Fibroblast of lung (primary cell): ENCODE measurements at regions not wholly inside any gene's neighbourhood (a gene's known extent, or its start where the extent isn't known, plus 50 kb on each side); places are given as distances from the start of the nearest gene placed in this dataset.

Experiments used
- DNase-seq, 2 donors: peaks; one replicate each; pipeline versions ENCODE4 v3.0.0 to v3.0.0-alpha.2; 2010; ENCODE audit warnings: low read depth in 2 of 2
- H2AFZ ChIP-seq: 2 replicates; pipeline ENCODE4 v1.5.1; 2012; ENCODE audit warnings: low read length, control low read depth, inconsistent platforms
- H3K27ac ChIP-seq: 2 replicates; pipeline ENCODE4 v1.5.1; 2011; ENCODE audit warnings: low read length, control low read depth; ENCODE audit not compliant: insufficient read depth
- H3K27me3 ChIP-seq: 2 replicates; pipeline ENCODE4 v1.5.1; 2011; ENCODE audit warnings: mild to moderate bottlenecking, low read length; ENCODE audit not compliant: control insufficient read depth, insufficient read depth
- H3K36me3 ChIP-seq: 2 replicates; pipeline ENCODE4 v1.5.1; 2011; ENCODE audit warnings: low read length; ENCODE audit not compliant: control insufficient read depth, insufficient read depth
- H3K4me1 ChIP-seq: 2 replicates; pipeline ENCODE4 v1.5.1; 2011; ENCODE audit warnings: low read length; ENCODE audit not compliant: control insufficient read depth, insufficient read depth; ENCODE audit errors: extremely low read depth
- H3K4me2 ChIP-seq: 2 replicates; pipeline ENCODE4 v1.5.1; 2011; ENCODE audit warnings: low read length, control low read depth; ENCODE audit not compliant: insufficient read depth; ENCODE audit errors: extremely low read depth
- H3K4me3 ChIP-seq, 4 experiments: fragments of 200-600 bp in 1 of 4; sonication (generic) in 1 of 4; replicated peaks in 1 of 4; 2 replicates each; pipeline ENCODE4 v1.5.1; 2011 to 2016; ENCODE audit warnings: low read length in 4 of 4, low read depth in 3 of 4, mild to moderate bottlenecking in 3 of 4, control low read depth in 2 of 4, inconsistent platforms in 1 of 4, mixed read lengths in 1 of 4; ENCODE audit not compliant: insufficient read depth in 1 of 4; ENCODE audit errors: control extremely low read depth in 1 of 4
- H3K79me2 ChIP-seq: 2 replicates; pipeline ENCODE4 v1.5.1; 2012; ENCODE audit warnings: mild to moderate bottlenecking, low read length, inconsistent platforms; ENCODE audit not compliant: control insufficient read depth, insufficient read depth
- H3K9ac ChIP-seq: 2 replicates; pipeline ENCODE4 v1.5.1; 2011; ENCODE audit warnings: mild to moderate bottlenecking, low read length, control low read depth; ENCODE audit not compliant: insufficient read depth
- H3K9me3 ChIP-seq: 2 replicates; pipeline ENCODE4 v1.5.1; 2012; ENCODE audit warnings: low read depth, low read length; ENCODE audit not compliant: control insufficient read depth, insufficient read depth
- H4K20me1 ChIP-seq: 2 replicates; pipeline ENCODE4 v1.5.1; 2011; ENCODE audit warnings: low read length; ENCODE audit not compliant: control insufficient read depth, insufficient read depth; ENCODE audit errors: extremely low read depth
- EZH2 ChIP-seq: IDR thresholded peaks from 2 replicates; pipeline ENCODE4 v1.5.1; 2012; ENCODE audit warnings: low read length, control low read depth, mild to moderate bottlenecking; ENCODE audit errors: missing control alignments
- TF ChIP-seq, protein P1 (sequence below), 2 donors: IDR thresholded peaks in 1 of 2; conservative IDR thresholded peaks in 1 of 2; 1 replicate in 1 of 2; 2 replicates in 1 of 2; pipeline ENCODE4 v1.5.1; 2011 to 2012; ENCODE audit warnings: low read length in 2 of 2, control low read depth in 1 of 2, inconsistent platforms in 1 of 2, low read depth in 1 of 2, mild to moderate bottlenecking in 1 of 2

GRCh38 chr4:166600264-166600663 is 634.0 kb downstream of the SPOCK3 start:
- Histone ChIP-seq H3K4me3 (no peak overlapping the region), H3K36me3 (no peaks in the 10 kb centered on the region), H3K27ac (no peak overlapping the region), H3K79me2 (no peaks in the 10 kb centered on the region), H3K4me2 (no peak overlapping the region), H2AFZ (no peak overlapping the region), H3K27me3 (no peaks in the 10 kb centered on the region), H4K20me1 (no peaks in the 10 kb centered on the region), H3K9ac (no peak overlapping the region), H3K9me3 (no peaks in the 10 kb centered on the region), H3K4me1 (no peaks in the 10 kb centered on the region)
- DNase-seq: no peak
- no peak for TF ChIP-seq EZH2
- TF ChIP-seq, protein P1, sequence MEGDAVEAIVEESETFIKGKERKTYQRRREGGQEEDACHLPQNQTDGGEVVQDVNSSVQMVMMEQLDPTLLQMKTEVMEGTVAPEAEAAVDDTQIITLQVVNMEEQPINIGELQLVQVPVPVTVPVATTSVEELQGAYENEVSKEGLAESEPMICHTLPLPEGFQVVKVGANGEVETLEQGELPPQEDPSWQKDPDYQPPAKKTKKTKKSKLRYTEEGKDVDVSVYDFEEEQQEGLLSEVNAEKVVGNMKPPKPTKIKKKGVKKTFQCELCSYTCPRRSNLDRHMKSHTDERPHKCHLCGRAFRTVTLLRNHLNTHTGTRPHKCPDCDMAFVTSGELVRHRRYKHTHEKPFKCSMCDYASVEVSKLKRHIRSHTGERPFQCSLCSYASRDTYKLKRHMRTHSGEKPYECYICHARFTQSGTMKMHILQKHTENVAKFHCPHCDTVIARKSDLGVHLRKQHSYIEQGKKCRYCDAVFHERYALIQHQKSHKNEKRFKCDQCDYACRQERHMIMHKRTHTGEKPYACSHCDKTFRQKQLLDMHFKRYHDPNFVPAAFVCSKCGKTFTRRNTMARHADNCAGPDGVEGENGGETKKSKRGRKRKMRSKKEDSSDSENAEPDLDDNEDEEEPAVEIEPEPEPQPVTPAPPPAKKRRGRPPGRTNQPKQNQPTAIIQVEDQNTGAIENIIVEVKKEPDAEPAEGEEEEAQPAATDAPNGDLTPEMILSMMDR (conservative IDR thresholded peaks at IDR 0.05 in 1 of 2, IDR thresholded peaks at IDR 0.05 in 1 of 2; ENCODE audit: low read depth in 1 of 2, low read length in 2 of 2): no peak

- Histone ChIP-seq H3K4me1 (no peaks in the 10 kb centered on the region), H3K9me3 (no peaks in the 10 kb centered on the region), H3K27me3 (no peaks in the 10 kb centered on the region), H3K9ac (no peak overlapping the region), H3K79me2 (no peaks in the 10 kb centered on the region), H4K20me1 (no peaks in the 10 kb centered on the region), H2AFZ (no peak overlapping the region), H3K4me2 (no peak overlapping the region), H3K27ac (no peak overlapping the region), H3K4me3 (no peak overlapping the region), H3K36me3 (no peaks in the 10 kb centered on the region)
- TF ChIP-seq EZH2: no peak
- TF ChIP-seq, protein P1 (conservative IDR thresholded peaks at IDR 0.05 in 1 of 2, IDR thresholded peaks at IDR 0.05 in 1 of 2; ENCODE audit: low read depth in 1 of 2, low read length in 2 of 2): no peak
- DNase-seq: no peak
Observed at GRCh38 chr4:166602068-166602467, 632.2 kb downstream of the SPOCK3 start.

GRCh38 chr4:166622425-166622977 is 611.8 kb downstream of the SPOCK3 start:
- no peak for DNase-seq
- no peak overlapping the region for H2AFZ ChIP-seq
- no peak for TF ChIP-seq EZH2
- TF ChIP-seq, protein P1 (conservative IDR thresholded peaks at IDR 0.05 in 1 of 2, IDR thresholded peaks at IDR 0.05 in 1 of 2; ENCODE audit: low read depth in 1 of 2, low read length in 2 of 2): no peak
- no peak overlapping the region for H3K27ac ChIP-seq
- no peak overlapping the region for H3K4me3 ChIP-seq
- no peaks in the 10 kb centered on the region for H3K79me2 ChIP-seq
- no peaks in the 10 kb centered on the region for H4K20me1 ChIP-seq
- H3K9ac ChIP-seq: no peak overlapping the region
- H3K4me2 ChIP-seq: no peak overlapping the region
- H3K27me3 ChIP-seq: no peaks in the 10 kb centered on the region
- H3K9me3 ChIP-seq: no peaks in the 10 kb centered on the region
- no peaks in the 10 kb centered on the region for H3K36me3 ChIP-seq
- H3K4me1 ChIP-seq: no peaks in the 10 kb centered on the region
